ENCODE measurements at regions not wholly inside any gene's neighbourhood (a gene's known extent, or its start where the extent isn't known, plus 50 kb on each side); places are given as distances from the start of the nearest gene placed in this dataset.
A peak's percentile ranks its signal among the peaks of the same experiment; 100 is the strongest.

DNA sequence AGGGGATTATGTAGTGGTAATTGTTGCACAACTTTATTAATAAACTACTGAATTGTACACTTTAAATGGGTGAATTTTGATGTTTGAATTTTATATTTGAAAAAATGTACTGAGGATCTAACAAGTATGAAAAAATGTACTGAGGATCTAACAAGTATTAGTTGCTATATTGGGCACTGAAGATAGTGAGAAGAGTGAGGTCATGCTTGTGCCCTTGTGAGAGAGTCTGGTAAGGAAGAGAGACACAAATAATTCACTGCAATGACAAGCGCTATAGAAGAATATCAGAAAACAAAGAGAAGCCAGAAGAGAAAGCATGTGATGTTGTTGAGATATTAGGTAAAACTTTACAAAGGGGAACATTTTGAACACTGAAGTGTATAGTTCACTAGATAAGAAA lies 137.6 kb downstream of the DTWD1 start:
- DNase-seq (ENCODE audit: low spot score, unreplicated experiment) = no peak
- Mint-ChIP-seq H3K4me1 (ENCODE audit: low read depth) (no peaks in the 10 kb centered on the region), H3K9me3 (ENCODE audit: low read depth) (peaks cover 24% of the 10 kb centered on the region), H3K4me3 (ENCODE audit: low read depth) (no peak overlapping the region), H3K27ac (peak overlapping the region; percentile 26), H3K27me3 (no peaks in the 10 kb centered on the region), H3K36me3 (ENCODE audit: insufficient read depth) (no peaks in the 10 kb centered on the region)
- TF ChIP-seq, protein P1, sequence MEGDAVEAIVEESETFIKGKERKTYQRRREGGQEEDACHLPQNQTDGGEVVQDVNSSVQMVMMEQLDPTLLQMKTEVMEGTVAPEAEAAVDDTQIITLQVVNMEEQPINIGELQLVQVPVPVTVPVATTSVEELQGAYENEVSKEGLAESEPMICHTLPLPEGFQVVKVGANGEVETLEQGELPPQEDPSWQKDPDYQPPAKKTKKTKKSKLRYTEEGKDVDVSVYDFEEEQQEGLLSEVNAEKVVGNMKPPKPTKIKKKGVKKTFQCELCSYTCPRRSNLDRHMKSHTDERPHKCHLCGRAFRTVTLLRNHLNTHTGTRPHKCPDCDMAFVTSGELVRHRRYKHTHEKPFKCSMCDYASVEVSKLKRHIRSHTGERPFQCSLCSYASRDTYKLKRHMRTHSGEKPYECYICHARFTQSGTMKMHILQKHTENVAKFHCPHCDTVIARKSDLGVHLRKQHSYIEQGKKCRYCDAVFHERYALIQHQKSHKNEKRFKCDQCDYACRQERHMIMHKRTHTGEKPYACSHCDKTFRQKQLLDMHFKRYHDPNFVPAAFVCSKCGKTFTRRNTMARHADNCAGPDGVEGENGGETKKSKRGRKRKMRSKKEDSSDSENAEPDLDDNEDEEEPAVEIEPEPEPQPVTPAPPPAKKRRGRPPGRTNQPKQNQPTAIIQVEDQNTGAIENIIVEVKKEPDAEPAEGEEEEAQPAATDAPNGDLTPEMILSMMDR (IDR thresholded peaks at IDR 0.05; ENCODE audit: unreplicated experiment) = no peak

- H3K9me3 Mint-ChIP-seq (ENCODE audit: low read depth) = peaks cover 24% of the 10 kb centered on the region
- H3K4me3 Mint-ChIP-seq (ENCODE audit: low read depth) = no peak overlapping the region
- TF ChIP-seq, protein P1 (IDR thresholded peaks at IDR 0.05; ENCODE audit: unreplicated experiment) = no peak
- no peak for DNase-seq (ENCODE audit: low spot score, unreplicated experiment)
- no peaks in the 10 kb centered on the region for H3K4me1 Mint-ChIP-seq (ENCODE audit: low read depth)
- H3K36me3 Mint-ChIP-seq (ENCODE audit: insufficient read depth) = no peaks in the 10 kb centered on the region
- H3K27ac Mint-ChIP-seq = no peak overlapping the region
- no peaks in the 10 kb centered on the region for H3K27me3 Mint-ChIP-seq
These were observed 138.0 kb downstream of the DTWD1 start for GRCh38 chr15:49758856-49759255.

- H3K36me3 Mint-ChIP-seq (ENCODE audit: insufficient read depth) = no peaks in the 10 kb centered on the region
- H3K4me1 Mint-ChIP-seq (ENCODE audit: low read depth) = no peaks in the 10 kb centered on the region
- TF ChIP-seq, protein P1 (IDR thresholded peaks at IDR 0.05; ENCODE audit: unreplicated experiment) = no peak
- no peak overlapping the region for H3K4me3 Mint-ChIP-seq (ENCODE audit: low read depth)
- no peaks in the 10 kb centered on the region for H3K27me3 Mint-ChIP-seq
- no peak for DNase-seq (ENCODE audit: low spot score, unreplicated experiment)
- peaks cover 36% of the 10 kb centered on the region for H3K9me3 Mint-ChIP-seq (ENCODE audit: low read depth)
- H3K27ac Mint-ChIP-seq = no peak overlapping the region
These were observed 139.9 kb downstream of the DTWD1 start for GRCh38 chr15:49760749-49761148.

DNA sequence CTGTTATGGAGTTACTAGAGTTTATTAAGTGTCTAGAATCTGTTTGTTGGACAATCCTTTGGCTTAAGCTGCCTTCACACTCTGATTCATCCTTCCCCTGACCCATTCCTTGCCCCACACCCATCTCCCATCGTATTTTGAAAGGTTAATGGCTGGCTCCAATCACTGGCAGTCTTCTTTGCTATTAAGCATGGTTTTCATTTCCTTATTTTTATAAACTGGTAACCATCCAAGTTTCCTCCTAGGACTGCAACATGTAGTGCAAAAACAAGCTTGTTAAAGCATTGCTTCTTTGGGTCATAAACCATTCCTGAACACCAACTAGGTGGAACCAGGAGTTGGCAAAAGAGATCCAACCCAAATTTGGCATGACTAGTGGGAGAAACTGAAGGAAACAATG lies 148.4 kb downstream of the DTWD1 start:
- no peak for DNase-seq (ENCODE audit: low spot score, unreplicated experiment)
- H3K36me3 Mint-ChIP-seq (ENCODE audit: insufficient read depth) = no peaks in the 10 kb centered on the region
- H3K27me3 Mint-ChIP-seq = no peaks in the 10 kb centered on the region
- H3K4me1 Mint-ChIP-seq (ENCODE audit: low read depth) = no peaks in the 10 kb centered on the region
- H3K9me3 Mint-ChIP-seq (ENCODE audit: low read depth) = peaks cover 16% of the 10 kb centered on the region
- H3K27ac Mint-ChIP-seq = no peak overlapping the region
- TF ChIP-seq, protein P1 (IDR thresholded peaks at IDR 0.05; ENCODE audit: unreplicated experiment) = no peak
- no peak overlapping the region for H3K4me3 Mint-ChIP-seq (ENCODE audit: low read depth)

DNA sequence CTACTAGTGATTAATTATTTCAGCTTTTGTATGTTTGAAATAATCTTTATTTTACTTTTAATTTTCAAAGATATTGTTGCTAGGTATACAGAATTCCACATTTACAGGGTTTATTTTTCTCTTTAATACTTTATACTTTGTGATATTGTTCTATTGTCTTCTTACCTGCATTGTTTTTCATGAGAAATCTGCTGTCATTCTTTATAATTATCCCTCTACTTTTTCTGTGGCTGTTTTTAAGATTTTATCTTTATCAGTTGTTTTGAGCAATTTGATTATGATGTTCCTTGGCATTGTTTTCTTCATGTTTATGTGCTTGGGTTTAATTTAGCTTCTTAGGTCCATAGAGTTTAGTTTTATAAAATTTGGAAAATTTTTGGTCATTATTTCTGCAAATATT lies 168.6 kb downstream of the DTWD1 start:
- DNase-seq (ENCODE audit: low spot score, unreplicated experiment) = no peak
- H3K9me3 Mint-ChIP-seq (ENCODE audit: low read depth) = peaks cover 25% of the 10 kb centered on the region
- H3K4me1 Mint-ChIP-seq (ENCODE audit: low read depth) = peaks cover 2% of the 10 kb centered on the region
- no peaks in the 10 kb centered on the region for H3K27me3 Mint-ChIP-seq
- TF ChIP-seq, protein P1 (IDR thresholded peaks at IDR 0.05; ENCODE audit: unreplicated experiment) = no peak
- H3K27ac Mint-ChIP-seq = no peak overlapping the region
- no peaks in the 10 kb centered on the region for H3K36me3 Mint-ChIP-seq (ENCODE audit: insufficient read depth)
- no peak overlapping the region for H3K4me3 Mint-ChIP-seq (ENCODE audit: low read depth)

Measured in progenitor cell of endocrine pancreas (in vitro differentiated cells).